IMR-90 (cell line): ENCODE measurements at regions not wholly inside any gene's neighbourhood (a gene's known extent, or its start where the extent isn't known, plus 50 kb on each side); places are given as distances from the start of the nearest gene placed in this dataset.
"Not testable (repeated sequence)": the region's sequence is repeated elsewhere in the genome, so short reads cannot be mapped to it uniquely, and the experiment has no call there.

Experiments used
- POLR2A ChIP-seq: IDR thresholded peaks from 2 replicates; pipeline ENCODE4 v1.6.1; 2012; ENCODE audit warnings: mild to moderate bottlenecking, low read depth, low read length
- RCOR1 ChIP-seq: IDR thresholded peaks from 2 replicates; pipeline ENCODE4 v1.6.1; 2012; ENCODE audit warnings: mild to moderate bottlenecking, low read length, improper control_type of control experiment; ENCODE audit not compliant: insufficient replicate concordance
- TF ChIP-seq, protein P1 (sequence below): conservative IDR thresholded peaks from 2 replicates; pipeline ENCODE4 v1.5.1; 2012; ENCODE audit warnings: mild to moderate bottlenecking, low read depth, low read length, improper control_type of control experiment

DNA sequence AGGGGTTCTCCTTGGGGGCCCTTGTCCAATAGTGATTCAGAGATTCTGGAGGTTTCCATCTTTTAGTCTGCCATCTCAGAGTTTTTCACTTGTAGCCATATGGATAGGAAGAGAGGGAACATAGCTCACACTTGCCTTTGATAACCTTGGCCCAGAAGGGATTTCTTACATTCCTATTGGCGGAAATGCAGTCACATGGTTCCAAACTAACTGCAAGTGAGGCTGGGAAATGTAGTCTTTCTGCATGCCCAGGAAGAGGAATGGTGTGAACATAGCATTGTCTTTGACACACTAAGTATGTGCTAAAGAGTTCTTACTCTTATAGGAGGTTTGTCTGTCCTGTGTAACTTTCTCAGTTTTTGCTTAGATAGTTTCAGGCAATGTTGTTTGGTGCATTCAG is 161.8 kb upstream of the OSBPL11 start:
- TF ChIP-seq, protein P1, sequence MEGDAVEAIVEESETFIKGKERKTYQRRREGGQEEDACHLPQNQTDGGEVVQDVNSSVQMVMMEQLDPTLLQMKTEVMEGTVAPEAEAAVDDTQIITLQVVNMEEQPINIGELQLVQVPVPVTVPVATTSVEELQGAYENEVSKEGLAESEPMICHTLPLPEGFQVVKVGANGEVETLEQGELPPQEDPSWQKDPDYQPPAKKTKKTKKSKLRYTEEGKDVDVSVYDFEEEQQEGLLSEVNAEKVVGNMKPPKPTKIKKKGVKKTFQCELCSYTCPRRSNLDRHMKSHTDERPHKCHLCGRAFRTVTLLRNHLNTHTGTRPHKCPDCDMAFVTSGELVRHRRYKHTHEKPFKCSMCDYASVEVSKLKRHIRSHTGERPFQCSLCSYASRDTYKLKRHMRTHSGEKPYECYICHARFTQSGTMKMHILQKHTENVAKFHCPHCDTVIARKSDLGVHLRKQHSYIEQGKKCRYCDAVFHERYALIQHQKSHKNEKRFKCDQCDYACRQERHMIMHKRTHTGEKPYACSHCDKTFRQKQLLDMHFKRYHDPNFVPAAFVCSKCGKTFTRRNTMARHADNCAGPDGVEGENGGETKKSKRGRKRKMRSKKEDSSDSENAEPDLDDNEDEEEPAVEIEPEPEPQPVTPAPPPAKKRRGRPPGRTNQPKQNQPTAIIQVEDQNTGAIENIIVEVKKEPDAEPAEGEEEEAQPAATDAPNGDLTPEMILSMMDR: not testable (repeated sequence)
- not testable (repeated sequence) for TF ChIP-seq RCOR1, POLR2A
